GM12875 (cell line): ENCODE measurements at regions not wholly inside any gene's neighbourhood (a gene's known extent, or its start where the extent isn't known, plus 50 kb on each side); places are given as distances from the start of the nearest gene placed in this dataset.
"Not testable (repeated sequence)": the region's sequence is repeated elsewhere in the genome, so short reads cannot be mapped to it uniquely, and the experiment has no call there.

ENCODE experiments used
- H3K4me3 ChIP-seq: one replicate; pipeline ENCODE4 v1.5.1; 2011; ENCODE audit warnings: low read depth, low read length, control low read depth
- TF ChIP-seq, protein P1 (sequence below): IDR thresholded peaks from 2 replicates; pipeline ENCODE4 v1.5.1; 2011; ENCODE audit warnings: low read depth, mild to moderate bottlenecking, control low read depth, inconsistent platforms, low read length, moderate library complexity, borderline replicate concordance; ENCODE audit not compliant: insufficient read depth

DNA sequence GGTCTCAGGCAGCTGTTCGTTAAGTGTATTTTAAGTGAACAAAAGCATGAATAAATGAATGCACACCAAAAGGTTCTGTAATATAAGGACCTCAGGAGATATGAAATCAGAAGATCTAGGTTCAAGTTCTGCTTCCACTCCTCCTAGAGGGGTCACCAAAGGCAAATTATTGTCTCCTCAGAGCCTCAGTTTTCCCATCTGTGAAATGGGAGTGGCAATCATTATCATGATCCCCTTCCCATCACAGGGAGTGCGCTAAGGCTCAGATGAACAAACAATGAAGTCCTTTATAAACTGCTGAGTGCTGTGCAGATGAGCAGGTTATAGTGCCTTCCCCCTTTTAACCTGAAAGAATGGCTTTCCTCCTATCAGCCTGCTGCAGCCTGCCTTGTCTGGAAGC, 248.3 kb upstream of the C16orf82 start:
- TF ChIP-seq, protein P1, sequence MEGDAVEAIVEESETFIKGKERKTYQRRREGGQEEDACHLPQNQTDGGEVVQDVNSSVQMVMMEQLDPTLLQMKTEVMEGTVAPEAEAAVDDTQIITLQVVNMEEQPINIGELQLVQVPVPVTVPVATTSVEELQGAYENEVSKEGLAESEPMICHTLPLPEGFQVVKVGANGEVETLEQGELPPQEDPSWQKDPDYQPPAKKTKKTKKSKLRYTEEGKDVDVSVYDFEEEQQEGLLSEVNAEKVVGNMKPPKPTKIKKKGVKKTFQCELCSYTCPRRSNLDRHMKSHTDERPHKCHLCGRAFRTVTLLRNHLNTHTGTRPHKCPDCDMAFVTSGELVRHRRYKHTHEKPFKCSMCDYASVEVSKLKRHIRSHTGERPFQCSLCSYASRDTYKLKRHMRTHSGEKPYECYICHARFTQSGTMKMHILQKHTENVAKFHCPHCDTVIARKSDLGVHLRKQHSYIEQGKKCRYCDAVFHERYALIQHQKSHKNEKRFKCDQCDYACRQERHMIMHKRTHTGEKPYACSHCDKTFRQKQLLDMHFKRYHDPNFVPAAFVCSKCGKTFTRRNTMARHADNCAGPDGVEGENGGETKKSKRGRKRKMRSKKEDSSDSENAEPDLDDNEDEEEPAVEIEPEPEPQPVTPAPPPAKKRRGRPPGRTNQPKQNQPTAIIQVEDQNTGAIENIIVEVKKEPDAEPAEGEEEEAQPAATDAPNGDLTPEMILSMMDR = no peak
- H3K4me3 ChIP-seq = no peak overlapping the region

DNA sequence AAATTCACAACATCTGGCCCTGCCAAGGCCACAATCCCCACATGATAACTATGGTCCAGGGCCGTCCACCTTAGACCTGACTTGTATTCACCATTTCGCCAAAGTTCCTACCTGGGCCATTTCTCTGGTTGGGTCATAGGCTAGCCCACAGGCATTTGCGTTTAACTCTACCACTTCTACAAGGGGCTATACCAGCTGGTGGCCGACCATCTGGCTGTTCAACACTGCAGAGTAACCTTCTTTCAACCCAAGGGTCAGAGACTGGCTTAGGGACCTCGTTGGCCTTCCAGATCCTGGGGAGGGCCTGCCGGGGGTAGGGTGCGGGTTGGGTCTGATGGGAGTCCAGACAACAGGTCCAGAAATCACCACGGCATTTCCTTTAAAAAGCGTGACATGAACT, 242.3 kb upstream of the C16orf82 start:
- no peak overlapping the region for H3K4me3 ChIP-seq
- TF ChIP-seq, protein P1 = no peak

DNA sequence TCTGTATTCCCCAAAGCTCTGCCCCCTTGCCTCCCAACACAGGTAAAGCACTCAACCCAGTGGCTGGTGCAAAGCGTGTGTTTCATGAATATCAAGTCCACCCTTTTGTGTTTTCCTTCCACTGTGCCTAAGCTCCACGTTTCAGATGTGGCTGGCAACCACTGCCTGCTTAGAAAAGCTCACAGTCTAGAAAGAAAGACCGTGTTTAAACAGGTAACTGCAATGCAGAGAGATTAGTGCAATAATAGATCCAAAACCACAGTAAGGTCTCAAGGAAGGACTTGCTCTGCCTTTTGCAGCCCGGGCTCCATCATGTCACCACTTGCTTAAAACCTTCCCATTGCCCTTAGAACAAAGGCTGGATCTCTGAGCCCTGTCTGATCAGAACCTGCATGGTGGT, 240.2 kb upstream of the C16orf82 start:
- TF ChIP-seq, protein P1 = no peak
- H3K4me3 ChIP-seq = no peak overlapping the region

DNA sequence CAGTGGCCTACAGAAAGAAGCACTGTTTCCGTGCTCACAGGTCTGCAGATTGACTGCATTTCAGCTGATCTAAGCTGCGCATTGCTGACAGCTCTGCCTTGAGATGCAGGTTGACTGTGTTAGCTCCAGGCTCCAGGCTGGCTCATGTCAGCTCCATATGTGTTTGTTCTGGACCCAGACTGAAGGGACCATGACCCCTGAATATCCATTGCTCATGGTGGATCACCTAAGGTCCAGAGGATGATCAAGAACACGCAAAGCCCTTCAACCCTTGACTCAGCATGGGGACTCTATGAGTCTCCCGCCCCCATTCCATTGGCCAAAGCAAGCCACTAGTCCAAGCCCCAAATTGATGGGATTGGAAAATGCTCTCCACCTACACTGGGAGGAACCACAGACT, 239.3 kb upstream of the C16orf82 start:
- no peak overlapping the region for H3K4me3 ChIP-seq
- TF ChIP-seq, protein P1 = no peak

DNA sequence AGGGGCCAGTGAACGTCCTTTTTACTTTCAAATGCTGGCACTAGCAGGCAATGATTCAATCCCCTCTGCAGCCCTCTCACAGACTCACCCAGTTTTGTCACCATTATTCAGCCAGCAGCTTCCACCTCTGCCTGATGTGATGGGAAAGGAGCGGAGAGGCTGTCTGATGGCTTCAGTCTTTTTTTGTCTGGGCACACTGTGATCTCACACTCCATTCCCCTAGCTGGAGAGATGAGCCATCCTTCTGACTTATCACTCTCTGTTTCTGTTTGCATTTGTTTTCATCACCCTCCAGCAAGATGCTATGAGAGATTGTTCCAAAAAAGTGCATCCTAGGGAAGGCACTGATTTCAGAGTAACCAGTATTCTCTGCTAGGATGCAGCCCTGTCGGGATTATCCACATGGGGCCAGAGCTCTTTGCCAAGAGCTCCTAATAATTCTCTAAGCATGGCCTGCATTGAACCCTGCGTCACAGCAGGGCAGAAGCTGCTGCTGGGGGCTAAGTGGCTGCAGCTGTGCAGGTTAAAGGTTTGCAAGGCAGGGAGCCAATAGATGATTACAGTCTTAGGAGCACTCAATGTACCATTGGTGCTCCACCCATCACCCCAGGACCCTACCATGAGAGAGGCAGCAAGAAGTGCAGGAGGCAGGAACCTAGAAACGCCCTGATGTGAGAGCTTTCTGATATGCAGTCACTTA, 236.1 kb upstream of the C16orf82 start:
- no peak overlapping the region for H3K4me3 ChIP-seq
- TF ChIP-seq, protein P1 = no peak

DNA sequence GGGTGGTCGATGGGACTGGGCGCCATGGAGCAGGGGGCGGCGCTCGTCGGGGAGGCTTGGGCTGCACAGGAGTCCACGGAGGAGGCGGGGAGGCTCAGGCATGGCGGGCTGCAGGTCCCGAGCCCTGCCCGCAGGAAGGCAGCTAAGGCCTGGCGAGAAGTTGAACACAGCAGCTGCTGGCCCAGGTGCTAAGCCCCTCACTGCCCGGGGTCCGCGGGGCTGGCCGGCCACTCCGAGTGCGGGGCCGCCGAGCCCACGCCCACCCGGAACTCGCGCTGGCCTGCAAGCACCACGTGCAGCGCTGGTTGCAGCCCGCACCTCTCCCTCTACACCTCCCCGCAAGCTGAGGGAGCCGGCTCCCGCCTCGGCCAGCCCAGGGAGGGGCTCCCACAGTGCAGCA, 230.6 kb upstream of the C16orf82 start:
- not testable (repeated sequence) for H3K4me3 ChIP-seq

DNA sequence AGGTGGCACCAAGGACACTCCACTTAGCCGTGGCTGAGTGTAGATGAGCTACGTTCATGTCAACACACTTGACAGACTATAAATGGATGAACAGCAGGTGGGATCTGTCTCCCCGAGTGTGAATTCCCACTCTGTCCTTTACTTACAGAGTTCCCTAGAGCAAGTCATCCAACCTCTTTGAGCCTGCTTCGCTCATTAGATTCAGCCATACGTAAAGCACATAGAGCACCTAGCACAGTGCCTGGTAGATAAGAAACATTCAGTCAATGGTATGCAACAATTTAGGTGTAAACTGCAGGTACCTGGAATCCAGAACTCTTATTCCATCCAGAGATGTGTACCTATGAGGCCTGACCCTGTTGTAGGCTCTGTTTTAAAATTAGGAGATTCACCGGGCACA, 227.8 kb upstream of the C16orf82 start:
- TF ChIP-seq, protein P1 = no peak
- no peak overlapping the region for H3K4me3 ChIP-seq
